HepG2 (cell line): ENCODE measurements at regions not wholly inside any gene's neighbourhood (a gene's known extent, or its start where the extent isn't known, plus 50 kb on each side); places are given as distances from the start of the nearest gene placed in this dataset.

Experiments used
- ATAC-seq: fragments of 200-7000 bp; cut with Tn5 transposase; 3 replicates; pipeline ENCODE4 v1.9.1; 2020; ENCODE audit warnings: mild to moderate bottlenecking, moderate library complexity
- BruUV-seq: library from RNA; stranded (reverse); fragments of 400-500 nt; replicated peaks from 2 replicates; lab custom pipeline; 2021; lab: Mats Ljungman, UMichigan
- CTCF ChIA-PET: fragments of 300-600 bp; formaldehyde crosslinking; extraction: SDS; loops from one replicate; lab custom pipeline; 2021; ENCODE audit warnings: low total read pairs, inconsistent platforms, low intra/inter-chr PET ratio; lab: Yijun Ruan, JAX
- POLR2A ChIA-PET: fragments of 350-600 bp; sonication (Branson Sonifier 250); formaldehyde crosslinking; loops from one replicate; lab custom pipeline; 2020; ENCODE audit warnings: antibody characterized with exemption, inconsistent platforms; lab: Yijun Ruan, JAX
- DNase-seq: peaks from one replicate; pipeline ENCODE4 v3.0.0-alpha.2; 2015; ENCODE audit warnings: low spot score
- FAIRE-seq: peaks from 3 replicates; lab custom pipeline; 2011; peaks lifted over from hg19 to GRCh38; lab: Jason Lieb, UNC
- H2AFZ ChIP-seq: one replicate; pipeline ENCODE4 v1.6.1; 2011; ENCODE audit warnings: low read length, inconsistent platforms
- H3K27ac ChIP-seq: fragments of 300-600 bp; 3 replicates; pipeline ENCODE4 v1.8.0; 2011; ENCODE audit warnings: mixed run types, mild to moderate bottlenecking, mixed read lengths, low read length, inconsistent platforms; ENCODE audit not compliant: insufficient read depth; ENCODE audit errors: extremely low read length
- H3K27me3 ChIP-seq, 2 experiments: fragments of 200-600 bp in 1 of 2; 2 replicates in 1 of 2; 3 replicates in 1 of 2; pipeline versions ENCODE4 v1.6.0 to v1.8.0; 2011; ENCODE audit warnings: low read length in 2 of 2, mild to moderate bottlenecking in 2 of 2, moderate library complexity in 2 of 2, inconsistent platforms in 1 of 2; ENCODE audit not compliant: insufficient read depth in 2 of 2, control insufficient read depth in 1 of 2
- H3K36me3 ChIP-seq, 2 experiments: fragments of 200-600 bp in 1 of 2; replicated peaks in 1 of 2; 2 replicates in 1 of 2; 3 replicates in 1 of 2; pipeline versions ENCODE4 v1.5.1 to v1.8.0; 2011; ENCODE audit warnings: low read length in 2 of 2, inconsistent platforms in 1 of 2; ENCODE audit not compliant: insufficient read depth in 2 of 2, control insufficient read depth in 1 of 2
- H3K4me1 ChIP-seq: 2 replicates; pipeline ENCODE4 v1.5.1; 2012; ENCODE audit warnings: low read length, inconsistent platforms; ENCODE audit not compliant: insufficient read depth
- H3K4me2 ChIP-seq: 2 replicates; pipeline ENCODE4 v1.6.0; 2011; ENCODE audit warnings: low read depth, low read length, inconsistent platforms
- H3K4me3 ChIP-seq, 3 experiments: fragments of 200-600 bp in 1 of 3; sonication (generic), shearing (Covaris generic) in 1 of 3; replicated peaks in 1 of 3; 2 replicates each; pipeline ENCODE4 v1.5.1; 2011 to 2016; ENCODE audit warnings: low read length in 3 of 3, inconsistent platforms in 2 of 3, low read depth in 2 of 3, mild to moderate bottlenecking in 2 of 3, control low read depth in 1 of 3, mixed read lengths in 1 of 3; ENCODE audit not compliant: insufficient read depth in 1 of 3
- H3K79me2 ChIP-seq: one replicate; pipeline ENCODE4 v1.6.1; 2011; ENCODE audit warnings: low read length, inconsistent platforms; ENCODE audit not compliant: insufficient read depth
- H3K9ac ChIP-seq: 2 replicates; pipeline ENCODE4 v1.6.0; 2011; ENCODE audit warnings: mild to moderate bottlenecking, low read depth, low read length, inconsistent platforms; ENCODE audit not compliant: insufficient read depth
- H3K9me3 ChIP-seq: 2 replicates; pipeline ENCODE4 v1.5.1; 2012; ENCODE audit warnings: mild to moderate bottlenecking, low read length
- H4K20me1 ChIP-seq: 2 replicates; pipeline ENCODE4 v1.6.0; 2011; ENCODE audit warnings: inconsistent platforms, mild to moderate bottlenecking, low read length, moderate library complexity; ENCODE audit not compliant: insufficient read depth
- CEBPG ChIP-seq: IDR thresholded peaks from 2 replicates; pipeline ENCODE4 v1.6.1; 2016
- GZF1 ChIP-seq: sonication (generic); formaldehyde crosslinking; IDR thresholded peaks from 2 replicates; pipeline ENCODE4 v1.5.1; 2020; ENCODE audit warnings: mild to moderate bottlenecking, missing genetic modification reagents
- KDM5A ChIP-seq: fragments of 200-600 bp; sonication (generic); IDR thresholded peaks from 2 replicates; pipeline ENCODE4 v1.7.0; 2018; ENCODE audit warnings: antibody characterized with exemption, mild to moderate bottlenecking, low read length, borderline replicate concordance
- MXI1 ChIP-seq: IDR thresholded peaks from 3 replicates; pipeline ENCODE4 v1.6.1; 2012; ENCODE audit warnings: low read depth, low read length, inconsistent platforms, borderline replicate concordance
- POGK ChIP-seq: sonication (generic); formaldehyde crosslinking; conservative IDR thresholded peaks from 2 replicates; pipeline ENCODE4 v1.8.0; 2022; ENCODE audit warnings: mild to moderate bottlenecking, moderate library complexity, missing genetic modification reagents
- SMYD3 ChIP-seq: sonication (generic); formaldehyde crosslinking; IDR thresholded peaks from 2 replicates; pipeline ENCODE4 v1.8.1; 2023; ENCODE audit warnings: mild to moderate bottlenecking, missing genetic modification reagents
- TARDBP ChIP-seq: sonication (generic); formaldehyde crosslinking; IDR thresholded peaks from 2 replicates; pipeline ENCODE4 v1.8.0; 2022; ENCODE audit warnings: mild to moderate bottlenecking, missing genetic modification reagents
- ZNF253 ChIP-seq: sonication (generic); formaldehyde crosslinking; IDR thresholded peaks from 2 replicates; pipeline ENCODE4 v1.8.0; 2022; ENCODE audit warnings: mild to moderate bottlenecking, missing genetic modification reagents, borderline replicate concordance
- ZNF687 ChIP-seq: sonication (generic); formaldehyde crosslinking; IDR thresholded peaks from 2 replicates; pipeline ENCODE4 v1.5.1; 2020; ENCODE audit warnings: mild to moderate bottlenecking, missing genetic modification reagents, moderate library complexity
- ZNF747 ChIP-seq: sonication (generic); formaldehyde crosslinking; IDR thresholded peaks from 2 replicates; pipeline ENCODE4 v1.8.1; 2023; ENCODE audit warnings: missing genetic modification reagents, mild to moderate bottlenecking, borderline replicate concordance
- ZNF777 ChIP-seq: sonication (generic); formaldehyde crosslinking; IDR thresholded peaks from 2 replicates; pipeline ENCODE4 v1.4.0; 2020; ENCODE audit warnings: missing genetic modification reagents
- WGBS: methylation state at CpG from one replicate; pipeline ENCODE4 v1.1.6; 2017; ENCODE audit warnings: low lambda C conversion rate; 5-methylcytosine and 5-hydroxymethylcytosine counted together
- in situ Hi-C: cut with HindIII; loops from 2 replicates; pipeline ENCODE4 v1.10.0; 2017; ENCODE audit warnings: low pct_unique_long_range_greater_than_20kb; ENCODE audit not compliant: extremely low pct_ligation_motif_present
- intact Hi-C: fragments of 100-400 bp; cut with micrococcal nuclease; formaldehyde crosslinking; loops from one replicate; pipeline ENCODE4 v1.10.0; 2022; ENCODE audit not compliant: unreplicated experiment

- H3K9me3 ChIP-seq: no peaks in the 10 kb centered on the region
- no TSS peak for BruUV-seq
- ATAC-seq (no peak; the same call in 2 of the 3 replicates), DNase-seq (no peak), FAIRE-seq (no peak)
- H4K20me1 ChIP-seq: no peaks in the 10 kb centered on the region
- intact Hi-C loops: no loop called here
- H3K4me1 ChIP-seq: no peaks in the 10 kb centered on the region
- no peak overlapping the region for H2AFZ ChIP-seq
- H3K79me2 ChIP-seq: no peaks in the 10 kb centered on the region
- POLR2A ChIA-PET: no interaction called here
- no peak overlapping the region for H3K27ac ChIP-seq
- CTCF ChIA-PET: no interaction called here
- no peak for TF ChIP-seq MXI1
- TF ChIP-seq CEBPG (CRISPR knock-in tag): 0 out of 2 replicates have a peak, but pooled peaks have one; percentile 14
- no peak for TF ChIP-seq ZNF777 (CRISPR knock-in tag)
- peak; percentile 90; the same call in 1 of the 2 replicates for TF ChIP-seq GZF1 (CRISPR knock-in tag)
- TF ChIP-seq, all 625 proteins: peak for 2
- Histone ChIP-seq H3K4me2 (0 out of 2 replicates have a peak overlapping the region, but pooled peaks have one; percentile 9), H3K9ac (no peak overlapping the region), H3K27me3 (peaks cover 1 to 24% of the 10 kb centered on the region in 2 experiments; a peak in 3 of 5 replicates), H3K4me3 (no peak overlapping the region), H3K36me3 (no peaks in the 10 kb centered on the region)
- 16% methylated on average over 7 of the region's 9 CpGs for WGBS
- in situ Hi-C loops: no loop called here
These were observed 296.0 kb downstream of the OMA1 start for GRCh38 chr1:58250587-58250948.

GRCh38 chr1:58249737-58250586 is 296.6 kb downstream of the OMA1 start:
- no TSS peak for BruUV-seq
- Histone ChIP-seq H2AFZ (no peak overlapping the region), H3K36me3 (no peaks in the 10 kb centered on the region), H3K27ac (no peak overlapping the region), H3K9me3 (no peaks in the 10 kb centered on the region), H3K4me2 (peak overlapping the region; percentile 9; the same call in 1 of the 2 replicates), H3K27me3 (peaks cover 1 to 24% of the 10 kb centered on the region in 2 experiments; a peak in 3 of 5 replicates), H3K79me2 (no peaks in the 10 kb centered on the region), H4K20me1 (no peaks in the 10 kb centered on the region), H3K4me1 (no peaks in the 10 kb centered on the region), H3K9ac (no peak overlapping the region), H3K4me3 (peak overlapping the region in 1 of 3 experiments; percentile 33; a peak in 1 of 6 replicates)
- ChIA-PET POLR2A (no interaction called here), CTCF (no interaction called here)
- intact Hi-C loops: no loop called here
- peak; percentile 95 for ATAC-seq
- 14% methylated on average over 20 of the region's 81 CpGs for WGBS
- in situ Hi-C loops: no loop called here
- no peak for FAIRE-seq
- peak; percentile 20 for DNase-seq
- TF ChIP-seq KDM5A (no peak), TARDBP (CRISPR knock-in tag) (no peak), ZNF747 (CRISPR knock-in tag) (no peak), SMYD3 (no peak), ZNF687 (CRISPR knock-in tag) (peak; percentile 19; the same call in 1 of the 2 replicates), POGK (peak; percentile 83; the same call in 1 of the 2 replicates), ZNF777 (CRISPR knock-in tag) (peak; percentile 22; the same call in 1 of the 2 replicates), ZNF253 (CRISPR knock-in tag) (no peak)
